K562 (cell line): ENCODE measurements at regions not wholly inside any gene's neighbourhood (a gene's known extent, or its start where the extent isn't known, plus 50 kb on each side); places are given as distances from the start of the nearest gene placed in this dataset.

ENCODE experiments used
- ATAC-seq: fragments of 200-7000 bp; cut with Tn5 transposase; 3 replicates; pipeline ENCODE4 v1.9.1; 2020; ENCODE audit warnings: moderate library complexity
- BruUV-seq: library from RNA; stranded (reverse); fragments of 400-500 nt; replicated peaks from 2 replicates; lab custom pipeline; 2021; lab: Mats Ljungman, UMichigan
- CTCF ChIA-PET: fragments of 300-600 bp; formaldehyde crosslinking; extraction: SDS; loops from one replicate; lab custom pipeline; 2021; ENCODE audit warnings: low intra/inter-chr PET ratio; lab: Yijun Ruan, JAX
- POLR2A ChIA-PET: fragments of 300-600, 350-650 bp; sonication (Branson Sonifier 250); formaldehyde crosslinking; extraction: SDS; loops from one replicate; lab custom pipeline; 2021; ENCODE audit warnings: antibody characterized with exemption, inconsistent platforms; lab: Yijun Ruan, JAX
- DNase-seq, 4 experiments: peaks; one replicate each; pipeline versions ENCODE4 v3.0.0 to v3.0.0-alpha.2; 2011 to 2018; ENCODE audit warnings: low spot score in 3 of 4, mixed read lengths in 3 of 4; ENCODE audit errors: extremely low read depth in 1 of 4
- FAIRE-seq: peaks from 2 replicates; lab custom pipeline; 2011; peaks lifted over from hg19 to GRCh38; lab: Jason Lieb, UNC
- H2AFZ ChIP-seq: 2 replicates; pipeline ENCODE4 v1.6.0; 2011; ENCODE audit warnings: low read depth, low read length, control low read depth, inconsistent platforms
- H3K27ac ChIP-seq: fragments of 200-600 bp; 3 replicates; pipeline ENCODE4 v1.8.0; 2011; ENCODE audit warnings: low read depth, mild to moderate bottlenecking, control low read depth, inconsistent platforms, low read length, moderate library complexity, mixed read lengths; ENCODE audit errors: extremely low read depth
- H3K27me3 ChIP-seq, 2 experiments: fragments of 300-600 bp in 1 of 2; 2 replicates in 1 of 2; 3 replicates in 1 of 2; pipeline versions ENCODE4 v1.6.0 to v1.8.0; 2011; ENCODE audit warnings: inconsistent platforms in 2 of 2, low read length in 2 of 2, mild to moderate bottlenecking in 1 of 2, mixed read lengths in 1 of 2, moderate library complexity in 1 of 2; ENCODE audit not compliant: control insufficient read depth in 2 of 2, insufficient read depth in 2 of 2
- H3K36me3 ChIP-seq: fragments of 300-600 bp; 3 replicates; pipeline ENCODE4 v1.8.0; 2011; ENCODE audit warnings: mild to moderate bottlenecking, low read length, inconsistent platforms; ENCODE audit not compliant: control insufficient read depth, insufficient read depth
- H3K4me1 ChIP-seq, 2 experiments: fragments of 200-600 bp in 1 of 2; replicated peaks in 1 of 2; 2 replicates in 1 of 2; 3 replicates in 1 of 2; pipeline versions ENCODE4 v1.5.1 to v1.8.0; 2011; ENCODE audit warnings: inconsistent platforms in 2 of 2, low read length in 2 of 2, mild to moderate bottlenecking in 1 of 2, mixed read lengths in 1 of 2, moderate library complexity in 1 of 2; ENCODE audit not compliant: control insufficient read depth in 2 of 2, insufficient read depth in 2 of 2
- H3K4me2 ChIP-seq: 2 replicates; pipeline ENCODE4 v1.6.1; 2011; ENCODE audit warnings: low read length, control low read depth, inconsistent platforms, mixed read lengths; ENCODE audit not compliant: insufficient read depth
- H3K4me3 ChIP-seq: fragments of 200-600 bp; sonication (generic), shearing (Covaris generic); 2 replicates; pipeline ENCODE4 v1.5.1; 2016; ENCODE audit warnings: control low read depth, inconsistent platforms
- H3K79me2 ChIP-seq: fragments of 200-600 bp; 3 replicates; pipeline ENCODE4 v1.8.0; 2011; ENCODE audit warnings: low read length, inconsistent platforms; ENCODE audit not compliant: control insufficient read depth, insufficient read depth
- H3K9ac ChIP-seq, 2 experiments: 2 replicates each; pipeline versions ENCODE4 v1.6.0 to v1.6.1; 2011; ENCODE audit warnings: low read depth in 2 of 2, low read length in 2 of 2, control low read depth in 1 of 2, inconsistent platforms in 1 of 2, mild to moderate bottlenecking in 1 of 2, mixed read lengths in 1 of 2; ENCODE audit not compliant: insufficient read depth in 1 of 2
- H3K9me1 ChIP-seq: one replicate; pipeline ENCODE4 v1.6.0; 2011; ENCODE audit warnings: inconsistent platforms, mild to moderate bottlenecking, low read length, moderate library complexity; ENCODE audit not compliant: control insufficient read depth, insufficient read depth
- H3K9me3 ChIP-seq: replicated peaks from 2 replicates; pipeline ENCODE4 v1.5.1; 2011; ENCODE audit warnings: low read depth, low read length, inconsistent platforms; ENCODE audit not compliant: control insufficient read depth, insufficient read depth
- H4K20me1 ChIP-seq: replicated peaks from 2 replicates; pipeline ENCODE4 v1.6.1; 2011; ENCODE audit warnings: low read length, inconsistent platforms, mixed read lengths; ENCODE audit not compliant: control insufficient read depth, insufficient read depth
- FOXA3 ChIP-seq, 2 experiments: fragments of 450-650 bp in 1 of 2; sonication (generic) in 1 of 2; formaldehyde crosslinking; IDR thresholded peaks in 1 of 2; conservative IDR thresholded peaks in 1 of 2; 2 replicates each; pipeline versions ENCODE4 v1.4.0 to v1.8.0; 2020 to 2022; ENCODE audit warnings: mild to moderate bottlenecking in 2 of 2, missing genetic modification reagents in 1 of 2
- TRIM24 ChIP-seq, 2 experiments: fragments of 450-650 bp; IDR thresholded peaks; 2 replicates each; pipeline ENCODE4 v1.6.1; 2016
- WGBS: fragments of 100-300 bp; shearing (Covaris generic); methylation state at CpG from one replicate; pipeline ENCODE4 v1.1.6; 2016; ENCODE audit warnings: low coverage, mixed read lengths; ENCODE audit not compliant: insufficient coverage; ENCODE audit errors: missing lambda C conversion rate; 5-methylcytosine and 5-hydroxymethylcytosine counted together
- in situ Hi-C: fragments of 300-500 bp; cut with MboI; formaldehyde crosslinking; loops from 4 replicates; pipeline ENCODE4 v1.15.0; 2018; ENCODE audit warnings: inconsistent platforms, mixed read lengths
- intact Hi-C: fragments of 100-400 bp; cut with micrococcal nuclease; formaldehyde crosslinking; loops from 2 replicates; pipeline ENCODE4 v1.14.2; 2022
- TF ChIP-seq, protein P1 (sequence below): fragments of 250-450 bp; sonication (Bioruptor Pico); IDR thresholded peaks from 2 replicates; pipeline ENCODE4 v1.8.0; 2021; ENCODE audit warnings: moderate library complexity, mild to moderate bottlenecking, inconsistent platforms
- TF ChIP-seq, protein P2 (sequence below): sonication (generic); formaldehyde crosslinking; IDR thresholded peaks from 2 replicates; pipeline ENCODE4 v1.8.1; 2023; ENCODE audit warnings: mild to moderate bottlenecking, missing genetic modification reagents

DNA sequence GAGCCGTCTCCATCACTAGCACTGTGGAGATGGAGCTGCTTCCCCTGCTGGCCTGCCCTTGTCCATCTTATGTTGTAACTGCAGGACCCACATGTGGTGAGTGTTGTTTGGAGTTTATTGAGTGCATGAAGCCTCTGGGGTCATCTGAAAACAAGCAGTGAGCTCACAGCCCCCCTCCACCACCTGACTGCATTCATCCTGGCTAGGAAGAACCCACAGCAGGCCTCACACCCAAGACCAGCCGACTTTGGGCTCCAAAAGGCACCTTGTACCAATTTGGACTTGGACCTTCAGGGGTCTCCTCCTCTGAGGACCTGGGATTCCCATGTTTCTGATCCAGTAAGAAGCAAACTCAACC is 116.1 kb downstream of the TWIST2 start:
- Histone ChIP-seq H3K27me3 (peaks cover 2 to 28% of the 10 kb centered on the region in 2 experiments; a peak in 2 of 5 replicates), H3K36me3 (no peaks in the 10 kb centered on the region), H3K4me2 (no peak overlapping the region), H3K9ac (no peak overlapping the region), H3K9me1 (no peaks in the 10 kb centered on the region), H4K20me1 (no peaks in the 10 kb centered on the region), H3K79me2 (no peaks in the 10 kb centered on the region), H3K9me3 (no peaks in the 10 kb centered on the region), H2AFZ (no peak overlapping the region), H3K27ac (no peak overlapping the region), H3K4me1 (peaks cover 0 to 6% of the 10 kb centered on the region in 2 experiments; a peak in 1 of 5 replicates), H3K4me3 (no peak overlapping the region)
- FAIRE-seq (no peak), ATAC-seq (no peak), DNase-seq (no peak)
- POLR2A ChIA-PET, result no interaction called here
- in situ Hi-C loops (no loop called here), intact Hi-C loops (no loop called here)
- 0% methylated on average over 1 of the region's 2 CpGs for WGBS
- no TSS peak for BruUV-seq
- TF ChIP-seq TRIM24 (IDR thresholded peaks at IDR 0.05), result no peak
- TF ChIP-seq FOXA3 (CRISPR knock-in tag; conservative IDR thresholded peaks at IDR 0.05 in 1 of 2, IDR thresholded peaks at IDR 0.05 in 1 of 2), result no peak
- TF ChIP-seq, protein P1, sequence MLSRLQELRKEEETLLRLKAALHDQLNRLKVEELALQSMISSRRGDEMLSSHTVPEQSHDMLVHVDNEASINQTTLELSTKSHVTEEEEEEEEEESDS (CRISPR knock-in tag), result no peak
- TF ChIP-seq, protein P2, sequence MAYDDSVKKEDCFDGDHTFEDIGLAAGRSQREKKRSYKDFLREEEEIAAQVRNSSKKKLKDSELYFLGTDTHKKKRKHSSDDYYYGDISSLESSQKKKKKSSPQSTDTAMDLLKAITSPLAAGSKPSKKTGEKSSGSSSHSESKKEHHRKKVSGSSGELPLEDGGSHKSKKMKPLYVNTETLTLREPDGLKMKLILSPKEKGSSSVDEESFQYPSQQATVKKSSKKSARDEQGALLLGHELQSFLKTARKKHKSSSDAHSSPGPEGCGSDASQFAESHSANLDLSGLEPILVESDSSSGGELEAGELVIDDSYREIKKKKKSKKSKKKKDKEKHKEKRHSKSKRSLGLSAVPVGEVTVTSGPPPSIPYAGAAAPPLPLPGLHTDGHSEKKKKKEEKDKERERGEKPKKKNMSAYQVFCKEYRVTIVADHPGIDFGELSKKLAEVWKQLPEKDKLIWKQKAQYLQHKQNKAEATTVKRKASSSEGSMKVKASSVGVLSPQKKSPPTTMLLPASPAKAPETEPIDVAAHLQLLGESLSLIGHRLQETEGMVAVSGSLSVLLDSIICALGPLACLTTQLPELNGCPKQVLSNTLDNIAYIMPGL, result no peak
- CTCF ChIA-PET, result no interaction called here
